B cell (primary cell): ENCODE measurements at regions not wholly inside any gene's neighbourhood (a gene's known extent, or its start where the extent isn't known, plus 50 kb on each side); places are given as distances from the start of the nearest gene placed in this dataset.

Experiments used
- ATAC-seq: fragments of 200-7000 bp; cut with Tn5 transposase; one replicate; pipeline ENCODE4 v1.10.0; 2021; ENCODE audit warnings: low read depth, mild to moderate bottlenecking, moderate number of reproducible peaks, moderate library complexity
- CTCF ChIA-PET: fragments of 350-600 bp; sonication (Branson Sonifier 250); formaldehyde crosslinking; loops from one replicate; lab custom pipeline; 2021; ENCODE audit warnings: antibody characterized with exemption, inconsistent platforms; lab: Charles Lee
- POLR2A ChIA-PET: fragments of 350-600 bp; sonication (Branson Sonifier 250); formaldehyde crosslinking; loops from one replicate; lab custom pipeline; 2021; ENCODE audit warnings: antibody characterized with exemption; lab: Charles Lee
- DNase-seq: peaks from one replicate; pipeline ENCODE4 v3.0.0; 2013
- H2AFZ ChIP-seq: 2 replicates; pipeline ENCODE4 v1.6.1; 2012; ENCODE audit warnings: mild to moderate bottlenecking, low read depth, low read length; ENCODE audit not compliant: insufficient read depth, poor library complexity, severe bottlenecking
- H3K27ac ChIP-seq, 2 donors: 1 replicate in 1 of 2; 2 replicates in 1 of 2; pipeline ENCODE4 v1.5.1; 2012 to 2013; ENCODE audit warnings: low read length in 2 of 2, mild to moderate bottlenecking in 2 of 2, moderate library complexity in 1 of 2
- H3K27me3 ChIP-seq, 4 experiments: fragments of 200-600 bp in 1 of 4; sonication (generic) in 1 of 4; replicated peaks in 1 of 4; 1 replicate in 2 of 4; 2 replicates in 2 of 4; pipeline versions ENCODE4 v1.6.1 to v1.7.0; 2013 to 2016; ENCODE audit warnings: low read length in 3 of 4, mild to moderate bottlenecking in 2 of 4, mixed read lengths in 1 of 4, moderate library complexity in 1 of 4; ENCODE audit not compliant: insufficient read depth in 4 of 4, control insufficient read depth in 3 of 4; ENCODE audit errors: control extremely low read depth in 1 of 4
- H3K36me3 ChIP-seq, 2 experiments: replicated peaks in 1 of 2; 1 replicate in 1 of 2; 2 replicates in 1 of 2; pipeline versions ENCODE4 v1.6.1 to v1.7.1; 2013; ENCODE audit warnings: low read length in 1 of 2; ENCODE audit not compliant: insufficient read depth in 2 of 2, control insufficient read depth in 1 of 2; ENCODE audit errors: control extremely low read depth in 1 of 2, extremely low read depth in 1 of 2
- H3K4me1 ChIP-seq, 2 donors: fragments of 200-600 bp in 1 of 2; sonication (generic) in 1 of 2; 1 replicate in 1 of 2; 2 replicates in 1 of 2; pipeline versions ENCODE4 v1.5.1 to v1.6.1; 2013 to 2017; ENCODE audit warnings: low read length in 2 of 2; ENCODE audit not compliant: control insufficient read depth in 2 of 2, insufficient read depth in 2 of 2
- H3K4me2 ChIP-seq: replicated peaks from 2 replicates; pipeline ENCODE3; 2012; ENCODE audit warnings: mild to moderate bottlenecking, low read depth, low read length; ENCODE audit not compliant: poor library complexity, severe bottlenecking
- H3K4me3 ChIP-seq, 5 experiments: fragments of 200-600 bp in 1 of 5; sonication (generic) in 1 of 5; 1 replicate in 3 of 5; 2 replicates in 2 of 5; pipeline versions ENCODE4 v1.5.1 to v1.7.0; 2011 to 2016; ENCODE audit warnings: low read length in 4 of 5, mild to moderate bottlenecking in 4 of 5, low read depth in 2 of 5, control low read depth in 1 of 5, moderate library complexity in 1 of 5; ENCODE audit not compliant: insufficient read depth in 1 of 5; ENCODE audit errors: control extremely low read depth in 1 of 5, extremely low read depth in 1 of 5
- H3K79me2 ChIP-seq: fragments of 200-600 bp; sonication (generic); one replicate; pipeline ENCODE4 v1.6.0; 2016; ENCODE audit warnings: low read length; ENCODE audit not compliant: control insufficient read depth, insufficient read depth
- H3K9ac ChIP-seq: fragments of 200-600 bp; sonication (generic); 2 replicates; pipeline ENCODE4 v1.6.1; 2017; ENCODE audit warnings: mild to moderate bottlenecking, low read length, moderate library complexity
- H3K9me3 ChIP-seq, 3 donors: one replicate each; pipeline versions ENCODE4 v1.6.1 to v1.7.1; 2013; ENCODE audit warnings: low read length in 2 of 3; ENCODE audit not compliant: control insufficient read depth in 2 of 3, insufficient read depth in 1 of 3; ENCODE audit errors: control extremely low read depth in 1 of 3
- H4K20me1 ChIP-seq: 2 replicates; pipeline ENCODE4 v1.6.0; 2012; ENCODE audit warnings: mild to moderate bottlenecking, low read length; ENCODE audit not compliant: insufficient read depth, control insufficient read depth, poor library complexity, severe bottlenecking
- H3K27ac Mint-ChIP-seq: one replicate; pipeline ENCODE4 v1.8.0; 2021; ENCODE audit warnings: mixed read lengths
- H3K27me3 Mint-ChIP-seq: one replicate; pipeline ENCODE4 v1.8.0; 2021; ENCODE audit warnings: mixed read lengths
- H3K4me1 Mint-ChIP-seq: one replicate; pipeline ENCODE4 v1.8.0; 2021; ENCODE audit warnings: mixed read lengths
- H3K4me3 Mint-ChIP-seq: one replicate; pipeline ENCODE4 v1.8.0; 2021; ENCODE audit warnings: mixed read lengths
- H3K9me3 Mint-ChIP-seq: one replicate; pipeline ENCODE4 v1.8.0; 2022; ENCODE audit warnings: mixed read lengths; ENCODE audit not compliant: insufficient read depth
- EZH2 ChIP-seq: IDR thresholded peaks from 2 replicates; pipeline ENCODE4 v1.6.1; 2012; ENCODE audit warnings: borderline replicate concordance, low read depth, mild to moderate bottlenecking, moderate library complexity, low read length; ENCODE audit not compliant: insufficient read depth, poor library complexity, severe bottlenecking
- WGBS: methylation state at CpG from one replicate; pipeline ENCODE4 v1.1.5; 2013; ENCODE audit warnings: missing lambda C conversion rate; ENCODE audit not compliant: insufficient coverage; 5-methylcytosine and 5-hydroxymethylcytosine counted together
- intact Hi-C: fragments of 100-400 bp; cut with micrococcal nuclease; formaldehyde crosslinking; loops from one replicate; pipeline ENCODE4 v1.10.0; 2022
- TF ChIP-seq, protein P1 (sequence below): fragments of 200-600 bp; IDR thresholded peaks from one replicate; pipeline ENCODE4 v1.8.0; 2022; ENCODE audit warnings: antibody characterized with exemption, mild to moderate bottlenecking

DNA sequence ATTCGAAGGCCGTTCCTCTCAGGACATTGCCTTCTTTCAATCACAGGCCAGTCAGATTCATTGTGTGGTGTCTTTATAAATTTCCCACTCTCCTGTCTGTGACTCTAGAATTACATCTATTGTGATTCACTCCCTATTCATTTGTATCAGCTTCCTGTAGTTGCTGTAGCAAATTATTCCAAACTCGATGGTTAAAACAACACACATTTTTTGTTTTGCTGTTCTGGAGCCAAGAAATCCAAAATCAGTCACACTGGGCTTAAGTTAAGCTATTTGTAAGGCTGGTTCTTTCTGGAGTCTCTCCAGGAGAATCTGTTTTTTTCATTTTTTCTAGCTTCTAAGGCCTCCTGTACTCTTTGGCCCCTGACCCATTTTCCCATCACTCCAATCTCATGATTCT is 1487.0 kb upstream of the SLC10A2 start:
- no peak overlapping the region for H3K4me3 Mint-ChIP-seq
- H3K9me3 ChIP-seq = peaks cover 0 to 4% (median 0%) of the 10 kb centered on the region in 3 donors
- WGBS = no CpG with 5 or more reads among the region's 3 CpGs
- TF ChIP-seq, protein P1, sequence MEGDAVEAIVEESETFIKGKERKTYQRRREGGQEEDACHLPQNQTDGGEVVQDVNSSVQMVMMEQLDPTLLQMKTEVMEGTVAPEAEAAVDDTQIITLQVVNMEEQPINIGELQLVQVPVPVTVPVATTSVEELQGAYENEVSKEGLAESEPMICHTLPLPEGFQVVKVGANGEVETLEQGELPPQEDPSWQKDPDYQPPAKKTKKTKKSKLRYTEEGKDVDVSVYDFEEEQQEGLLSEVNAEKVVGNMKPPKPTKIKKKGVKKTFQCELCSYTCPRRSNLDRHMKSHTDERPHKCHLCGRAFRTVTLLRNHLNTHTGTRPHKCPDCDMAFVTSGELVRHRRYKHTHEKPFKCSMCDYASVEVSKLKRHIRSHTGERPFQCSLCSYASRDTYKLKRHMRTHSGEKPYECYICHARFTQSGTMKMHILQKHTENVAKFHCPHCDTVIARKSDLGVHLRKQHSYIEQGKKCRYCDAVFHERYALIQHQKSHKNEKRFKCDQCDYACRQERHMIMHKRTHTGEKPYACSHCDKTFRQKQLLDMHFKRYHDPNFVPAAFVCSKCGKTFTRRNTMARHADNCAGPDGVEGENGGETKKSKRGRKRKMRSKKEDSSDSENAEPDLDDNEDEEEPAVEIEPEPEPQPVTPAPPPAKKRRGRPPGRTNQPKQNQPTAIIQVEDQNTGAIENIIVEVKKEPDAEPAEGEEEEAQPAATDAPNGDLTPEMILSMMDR = no peak
- TF ChIP-seq EZH2 = no peak
- intact Hi-C loops = no loop called here
- ATAC-seq (no peak), DNase-seq (no peak)
- H3K27ac Mint-ChIP-seq = no peak overlapping the region
- ChIA-PET POLR2A (no interaction called here), CTCF (no interaction called here)
- H3K4me1 Mint-ChIP-seq = no peaks in the 10 kb centered on the region
- no peaks in the 10 kb centered on the region for H3K36me3 ChIP-seq
- no peak overlapping the region for H3K9ac ChIP-seq
- H3K27me3 Mint-ChIP-seq = no peaks in the 10 kb centered on the region
- no peak overlapping the region for H3K4me2 ChIP-seq
- no peak overlapping the region for H3K4me3 ChIP-seq
- no peak overlapping the region for H3K27ac ChIP-seq
- no peak overlapping the region for H2AFZ ChIP-seq
- H3K9me3 Mint-ChIP-seq = no peaks in the 10 kb centered on the region
- no peaks in the 10 kb centered on the region for H3K79me2 ChIP-seq
- no peaks in the 10 kb centered on the region for H4K20me1 ChIP-seq
- no peaks in the 10 kb centered on the region for H3K4me1 ChIP-seq
- no peaks in the 10 kb centered on the region for H3K27me3 ChIP-seq

DNA sequence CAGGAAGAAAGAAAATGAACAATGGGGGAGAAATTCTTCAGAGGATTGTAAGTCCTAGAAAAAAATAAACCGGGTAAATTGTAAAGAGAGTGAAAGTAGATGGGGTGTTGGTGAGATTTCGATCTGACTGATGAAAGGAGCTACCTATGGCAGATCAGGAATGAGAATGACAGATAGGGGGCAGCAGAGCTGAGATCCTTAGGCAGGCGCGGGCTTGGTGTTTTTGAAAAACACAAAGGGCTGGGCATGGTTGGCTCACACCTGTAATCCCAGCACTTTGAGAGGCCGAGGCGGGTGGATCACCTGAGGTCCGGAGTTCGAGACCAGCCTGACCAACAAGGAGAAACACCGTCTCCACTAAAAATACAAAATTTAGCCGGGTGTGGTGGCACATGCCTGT is 1468.6 kb upstream of the SLC10A2 start:
- no peak overlapping the region for H3K27ac Mint-ChIP-seq
- Histone ChIP-seq H3K27me3 (no peaks in the 10 kb centered on the region), H2AFZ (no peak overlapping the region), H3K4me1 (no peaks in the 10 kb centered on the region), H3K27ac (no peak overlapping the region), H3K79me2 (no peaks in the 10 kb centered on the region), H3K9ac (no peak overlapping the region), H3K9me3 (no peaks in the 10 kb centered on the region), H3K4me2 (no peak overlapping the region), H4K20me1 (no peaks in the 10 kb centered on the region), H3K36me3 (no peaks in the 10 kb centered on the region), H3K4me3 (no peak overlapping the region)
- CTCF ChIA-PET = no interaction called here
- POLR2A ChIA-PET = no interaction called here
- no peaks in the 10 kb centered on the region for H3K27me3 Mint-ChIP-seq
- no peaks in the 10 kb centered on the region for H3K4me1 Mint-ChIP-seq
- TF ChIP-seq, protein P1 = no peak
- no peak overlapping the region for H3K4me3 Mint-ChIP-seq
- intact Hi-C loops = no loop called here
- DNase-seq (no peak), ATAC-seq (no peak)
- 91% methylated on average over 9 of the region's 10 CpGs for WGBS
- H3K9me3 Mint-ChIP-seq = peaks cover 3% of the 10 kb centered on the region
